Inflammatory macrophage treated with lipopolysaccharide for 4 hours (primary cell): ENCODE measurements at regions not wholly inside any gene's neighbourhood (a gene's known extent, or its start where the extent isn't known, plus 50 kb on each side); places are given as distances from the start of the nearest gene placed in this dataset.
"Not testable (repeated sequence)": the region's sequence is repeated elsewhere in the genome, so short reads cannot be mapped to it uniquely, and the experiment has no call there.

Source experiments
- DNase-seq: peaks from one replicate; pipeline ENCODE4 v3.0.0-alpha.2; 2020

DNA sequence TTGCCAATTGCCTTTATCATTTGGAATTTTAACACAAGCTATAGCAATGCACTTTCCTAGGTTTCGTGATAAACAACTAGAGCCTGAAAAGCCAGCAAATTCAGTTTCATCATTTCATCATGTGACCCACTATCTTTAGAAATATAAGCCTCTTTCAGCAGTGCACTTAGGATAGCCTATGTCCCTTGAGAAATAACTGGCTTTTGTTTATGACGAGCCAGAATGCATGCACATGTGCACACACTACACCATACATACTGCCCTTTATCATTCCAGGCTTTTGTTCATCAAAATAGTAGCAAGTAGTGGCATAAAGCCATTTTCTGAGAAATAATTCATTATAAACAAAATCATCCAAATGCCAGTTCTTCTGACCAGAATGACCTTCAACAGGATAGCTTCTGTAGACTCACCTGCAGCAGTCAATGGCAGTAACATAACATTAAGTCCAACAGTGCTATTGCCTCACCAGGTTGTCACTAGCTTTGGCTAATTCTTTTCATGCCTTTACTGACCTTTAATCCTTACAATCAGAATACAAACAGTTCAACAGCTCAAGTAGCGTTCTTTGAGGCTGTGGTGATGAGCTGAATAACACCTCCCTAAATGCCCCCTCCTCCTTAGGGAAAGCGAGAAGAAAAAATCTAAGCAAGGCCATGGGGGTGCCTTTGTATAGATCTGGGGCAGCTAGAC, 132.3 kb upstream of the SMARCA2 start:
- DNase-seq: no peak

DNA sequence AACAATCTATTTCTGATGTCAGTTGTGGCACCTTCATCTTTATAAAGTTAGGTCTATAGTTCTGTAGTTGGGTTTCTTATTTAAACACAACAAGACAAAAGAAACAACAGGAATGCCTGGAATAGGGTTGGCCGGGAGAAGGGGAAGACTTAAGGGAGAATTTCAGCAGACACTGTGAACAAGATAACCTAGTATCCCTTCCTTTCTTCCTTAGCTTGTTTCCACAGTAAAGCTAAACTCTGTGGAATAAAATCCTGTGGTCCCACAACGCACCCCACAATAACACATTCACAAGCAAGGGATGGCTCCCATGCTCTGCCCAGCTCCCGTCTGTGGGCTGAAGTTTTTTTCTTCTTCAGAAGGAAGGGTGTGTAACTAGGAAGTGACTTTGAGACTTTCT, 124.9 kb upstream of the SMARCA2 start:
- no peak for DNase-seq

DNA sequence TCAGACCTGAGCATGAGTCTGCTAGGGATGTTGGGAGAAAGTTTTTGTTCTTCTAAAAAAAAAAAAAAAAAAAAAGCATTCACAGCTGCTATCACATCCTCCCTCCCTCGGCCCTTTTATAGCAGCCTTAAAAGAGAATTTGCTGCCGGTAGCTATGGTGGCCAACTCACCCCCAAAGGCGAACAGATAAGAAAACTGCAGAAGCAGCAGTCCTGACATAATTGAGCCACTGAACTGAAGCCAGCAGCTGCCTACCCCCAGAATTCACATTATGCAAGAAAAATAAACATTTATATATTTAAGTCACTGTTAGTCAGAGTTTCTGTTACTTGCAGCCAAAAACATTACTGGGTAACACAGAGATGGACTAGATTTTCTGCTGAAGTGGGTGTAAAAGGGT, 124.3 kb upstream of the SMARCA2 start:
- DNase-seq: no peak

DNA sequence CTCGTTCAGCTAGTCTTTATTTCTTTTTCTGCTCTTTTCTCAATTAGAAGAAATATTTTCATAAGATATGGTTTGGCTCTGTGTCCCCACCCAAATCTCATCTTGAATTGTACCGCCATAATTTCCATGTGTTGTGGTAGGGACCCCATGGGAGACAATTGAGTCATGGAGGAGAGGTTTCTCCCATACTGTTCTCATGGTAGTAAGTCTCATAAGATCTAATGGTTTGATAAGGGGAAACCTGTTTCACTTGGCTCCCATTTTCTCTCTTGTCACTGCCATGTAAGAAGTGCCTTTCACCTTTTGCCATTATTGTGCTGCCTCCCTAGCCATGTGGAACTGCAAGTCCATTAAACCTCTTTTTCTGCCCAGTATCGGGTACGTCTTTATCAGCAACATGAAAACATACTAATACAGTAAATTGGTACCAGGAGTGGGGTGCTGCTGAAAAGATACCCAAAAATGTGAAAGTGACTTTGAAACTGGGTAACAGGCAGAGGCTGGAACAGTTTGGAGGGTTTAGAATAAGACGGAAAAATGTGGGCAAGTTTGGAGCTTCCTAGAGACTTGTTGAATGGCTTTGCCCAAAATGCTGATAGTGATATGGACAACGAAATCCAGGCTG, 112.0 kb upstream of the SMARCA2 start:
- not testable (repeated sequence) for DNase-seq

DNA sequence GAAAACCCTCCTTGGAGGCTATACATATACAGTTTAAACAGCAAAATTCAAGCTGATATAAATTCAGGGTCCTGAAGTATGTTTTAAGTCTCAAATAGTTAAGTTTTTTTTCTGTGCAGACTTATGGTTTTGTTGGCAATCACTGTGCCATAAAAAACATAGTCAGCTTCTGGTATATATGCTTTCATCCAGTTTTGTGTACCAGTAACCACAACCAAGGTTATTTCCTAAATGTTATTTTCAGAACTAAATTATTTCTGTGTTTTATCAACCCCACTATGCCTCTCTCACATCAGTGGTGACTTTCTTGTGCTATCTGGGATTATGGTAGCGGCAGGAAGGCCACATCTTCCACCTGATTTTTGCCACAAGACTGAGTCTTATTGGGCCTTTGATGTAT, 107.7 kb upstream of the SMARCA2 start:
- no peak for DNase-seq

DNA sequence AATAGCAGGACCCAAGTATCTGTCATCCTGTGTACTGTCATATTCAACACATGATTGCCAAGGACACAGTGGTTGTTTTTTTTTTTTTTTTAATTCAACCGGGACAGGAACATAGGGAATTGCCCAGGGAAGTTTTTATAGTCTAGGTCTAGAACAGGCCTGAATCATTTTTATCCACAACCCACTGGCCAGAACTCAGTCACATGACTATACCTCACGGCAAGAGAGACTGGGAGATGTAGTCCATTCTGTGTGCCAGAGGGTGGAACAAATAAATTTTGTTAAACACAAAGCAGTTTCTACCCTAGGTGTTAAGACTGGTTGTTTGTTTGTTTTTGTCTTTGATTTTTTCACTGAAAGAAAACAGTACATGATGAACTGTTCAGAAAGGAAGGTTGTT, 105.8 kb upstream of the SMARCA2 start:
- no peak for DNase-seq

DNA sequence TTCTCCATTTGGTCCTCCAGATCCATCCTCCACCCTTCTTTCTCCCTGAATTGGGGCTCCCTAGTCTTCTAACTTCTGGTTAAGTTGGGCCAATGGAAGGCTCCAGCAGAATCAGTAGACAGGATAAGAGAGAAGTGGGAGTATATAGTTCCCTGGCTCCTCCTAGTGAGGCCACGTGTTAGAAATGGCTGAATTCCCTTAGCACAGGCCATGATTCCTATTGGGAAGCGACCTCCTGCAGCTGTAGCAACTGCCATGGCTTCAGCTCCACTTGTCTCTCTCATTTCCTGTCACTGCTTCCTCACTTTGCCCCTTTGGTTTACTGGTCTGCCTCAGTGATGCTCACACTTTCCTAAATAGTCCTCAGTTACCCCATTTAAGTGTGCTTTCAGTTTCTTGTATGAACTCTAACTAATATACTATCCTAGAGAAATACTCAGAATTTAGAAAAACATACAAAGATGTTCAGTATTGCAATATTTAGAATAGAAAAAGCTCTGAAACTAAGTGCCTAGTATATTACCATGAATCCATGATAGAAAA, 104.8 kb upstream of the SMARCA2 start:
- DNase-seq: no peak

DNA sequence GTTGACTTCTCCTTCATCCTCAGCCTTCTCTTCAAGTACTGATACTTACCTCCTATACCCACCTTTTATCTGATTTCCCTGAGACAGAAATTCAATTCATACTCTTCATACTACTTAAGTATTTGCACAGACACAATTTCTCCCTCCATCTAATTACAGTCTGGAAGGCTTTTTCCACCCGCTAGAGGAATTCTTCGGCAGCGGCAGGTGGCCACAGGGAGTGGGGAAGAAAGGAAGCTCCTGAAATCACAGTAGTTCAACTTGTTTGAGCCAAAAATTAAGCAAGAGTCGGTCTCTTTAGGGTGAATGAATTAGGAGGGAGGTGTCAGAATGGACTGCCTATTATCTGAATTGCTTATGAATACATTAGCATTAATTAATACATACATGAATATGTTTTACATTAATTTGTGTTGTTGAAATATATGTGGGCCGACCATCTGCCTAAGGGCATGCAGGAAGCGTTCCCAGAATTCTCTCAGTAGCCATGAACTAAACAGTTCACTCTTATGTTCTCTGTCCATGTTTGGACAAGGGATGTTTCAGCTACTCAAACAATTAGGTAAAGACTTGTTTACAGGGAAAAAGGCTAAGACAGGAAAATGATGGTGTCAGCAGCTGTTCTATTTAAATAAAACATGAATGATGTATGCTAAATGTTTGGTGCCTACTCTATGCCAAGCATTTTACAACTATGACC, 101.4 kb upstream of the SMARCA2 start:
- DNase-seq: no peak

DNA sequence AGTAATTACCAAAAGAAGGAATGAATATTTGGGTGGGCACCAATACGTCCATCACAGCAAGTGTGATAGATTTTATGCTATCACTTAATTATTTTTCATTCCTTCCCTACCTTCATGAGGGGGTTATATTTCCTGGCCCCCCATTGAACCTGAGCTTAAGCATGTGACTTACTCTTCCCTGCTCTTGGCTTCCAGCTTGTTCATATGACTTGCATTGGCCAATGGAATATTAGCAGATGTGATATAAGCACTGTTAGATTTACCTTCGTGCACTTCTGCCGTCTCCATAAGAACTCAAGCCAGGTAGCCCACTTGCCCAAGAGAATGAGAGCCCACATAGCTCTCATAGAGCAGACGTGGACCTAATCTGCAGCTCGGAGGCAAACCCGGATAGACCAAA, 99.1 kb upstream of the SMARCA2 start:
- no peak for DNase-seq

DNA sequence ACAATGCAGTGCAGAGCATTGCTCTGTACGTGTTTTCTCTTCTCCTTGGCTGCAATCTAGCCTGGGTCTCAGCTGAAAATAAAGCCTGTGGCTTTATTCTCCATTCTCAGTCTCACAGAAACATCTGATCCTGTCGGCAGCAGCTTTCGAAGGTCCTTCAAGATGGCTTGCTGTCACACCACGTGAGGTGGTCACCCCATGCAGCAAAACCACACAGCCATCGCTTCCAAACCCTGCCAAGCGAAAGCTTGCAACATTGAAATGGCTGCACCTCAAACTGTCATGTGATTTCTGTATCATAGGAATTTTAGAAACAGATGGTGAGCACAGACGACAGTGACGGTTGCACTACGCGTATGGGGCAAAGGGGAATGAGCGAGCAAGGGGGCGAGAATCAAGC, 98.5 kb upstream of the SMARCA2 start:
- DNase-seq: no peak

DNA sequence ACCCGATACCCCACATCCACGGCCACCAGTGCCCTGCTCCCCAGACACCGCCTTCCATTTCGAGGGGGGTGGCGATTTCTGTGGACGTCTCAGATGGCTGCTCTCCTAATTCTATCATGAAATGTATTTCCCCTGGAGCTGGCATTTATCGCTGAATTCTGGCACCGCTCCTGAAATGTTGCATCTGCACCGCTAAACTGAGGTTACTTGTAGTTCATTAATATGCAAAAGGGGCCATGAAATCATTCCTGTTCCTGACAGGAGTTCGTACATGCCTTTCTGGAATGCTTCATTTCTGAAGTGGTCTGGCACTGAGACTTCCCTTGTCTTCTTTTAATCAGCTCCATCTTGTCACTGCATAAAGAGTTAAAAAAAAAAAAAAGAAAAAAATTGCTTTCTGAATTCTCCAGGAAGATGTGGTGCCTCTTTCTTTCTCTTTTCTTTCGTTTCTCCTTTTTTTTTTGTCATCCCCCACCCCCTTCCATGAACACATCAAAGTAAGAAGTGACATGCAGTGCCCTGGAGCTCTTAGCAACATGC, 97.7 kb upstream of the SMARCA2 start:
- no peak for DNase-seq

DNA sequence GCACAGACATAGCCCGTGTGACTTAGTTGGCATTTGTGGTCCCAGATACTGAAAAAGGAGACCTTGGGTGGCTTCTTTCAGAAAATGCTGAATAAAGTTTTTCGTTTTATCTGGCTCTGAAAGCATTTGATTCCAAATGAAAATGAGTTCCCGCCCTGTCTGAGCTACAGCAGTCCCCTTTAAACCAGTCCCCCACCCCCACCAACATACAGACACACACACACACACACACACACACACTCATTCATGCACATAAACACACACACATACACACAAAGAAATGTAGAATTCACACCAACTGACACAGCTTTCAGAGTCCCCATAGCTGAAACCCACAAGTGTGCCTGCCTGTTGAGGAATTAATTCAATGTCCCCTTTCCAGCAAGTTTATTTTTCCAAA, 97.0 kb upstream of the SMARCA2 start:
- DNase-seq: no peak

DNA sequence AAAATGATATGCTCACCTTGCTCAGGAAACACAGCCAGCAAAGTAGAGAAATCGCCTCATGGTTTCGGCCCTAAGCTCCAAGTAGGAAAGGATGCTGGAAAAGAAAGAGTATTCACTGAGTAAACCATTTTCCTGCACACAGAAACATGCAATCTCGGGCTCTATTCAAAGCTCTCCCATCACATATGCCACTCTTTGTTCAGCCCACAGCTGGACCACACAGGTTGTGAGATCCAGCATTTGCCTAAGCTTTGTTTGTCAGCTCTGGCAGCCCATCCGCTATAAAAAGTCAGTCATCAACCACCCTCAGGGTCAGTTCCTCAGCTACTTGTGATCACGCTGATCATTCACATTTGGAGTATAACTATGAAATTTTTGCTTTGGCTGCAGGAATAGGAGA, 96.5 kb upstream of the SMARCA2 start:
- no peak for DNase-seq

DNA sequence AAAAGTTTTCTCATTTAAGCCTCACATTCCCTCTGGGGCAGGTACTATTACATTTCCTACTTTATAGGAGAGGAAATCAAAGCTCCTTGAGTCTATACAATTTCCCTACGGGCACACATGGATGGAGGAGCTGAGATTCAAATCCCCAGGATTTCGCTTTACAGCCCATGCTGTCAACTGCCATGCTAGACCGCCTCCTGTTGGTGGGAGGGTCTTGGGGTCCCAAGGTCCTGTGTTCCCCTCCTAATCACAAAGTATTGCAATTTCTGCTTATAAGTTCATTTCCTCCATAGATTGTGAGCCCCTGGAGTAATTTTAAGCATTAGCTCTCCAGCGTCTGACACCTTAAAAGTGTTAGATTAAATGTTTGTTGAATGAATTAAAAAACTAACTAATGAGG, 95.9 kb upstream of the SMARCA2 start:
- DNase-seq: no peak

DNA sequence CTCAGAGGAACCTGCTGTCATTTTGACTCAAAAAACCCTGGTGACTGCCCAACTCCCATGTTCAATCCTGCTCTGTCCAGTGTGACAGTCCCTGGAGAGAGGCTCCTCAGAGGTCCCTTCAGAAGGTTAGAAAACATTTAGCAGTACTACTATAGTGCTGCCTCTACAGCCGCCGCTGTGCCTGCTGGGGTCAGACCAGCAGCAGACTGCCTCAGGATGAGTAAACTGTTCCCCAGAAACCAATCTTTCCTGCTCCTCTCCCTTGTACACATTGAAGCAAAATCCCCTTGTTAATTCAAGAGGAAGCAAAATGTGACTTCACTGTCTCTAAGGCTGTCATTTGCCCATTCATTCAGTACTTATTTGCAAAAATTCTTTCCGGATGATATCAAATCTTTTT, 94.8 kb upstream of the SMARCA2 start:
- DNase-seq: no peak

DNA sequence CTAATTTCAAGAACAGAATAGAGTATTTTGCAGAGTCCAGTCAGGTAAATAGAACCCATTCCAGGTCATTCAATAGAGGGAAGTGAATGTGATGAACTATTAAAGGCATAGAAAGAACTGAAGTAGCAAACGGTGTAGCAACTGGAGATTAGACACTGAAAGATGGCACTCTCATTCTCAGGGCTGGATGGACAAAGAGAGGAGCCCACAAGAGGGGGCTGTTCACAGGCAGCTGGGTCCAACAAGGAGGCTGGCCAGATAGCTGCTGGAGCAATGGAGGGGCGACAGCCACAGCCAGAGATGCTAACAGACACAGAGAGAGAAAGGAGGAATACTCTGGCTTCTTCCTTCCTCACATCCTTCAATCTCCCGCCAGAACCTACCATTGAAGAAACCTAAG, 93.1 kb upstream of the SMARCA2 start:
- no peak for DNase-seq

DNA sequence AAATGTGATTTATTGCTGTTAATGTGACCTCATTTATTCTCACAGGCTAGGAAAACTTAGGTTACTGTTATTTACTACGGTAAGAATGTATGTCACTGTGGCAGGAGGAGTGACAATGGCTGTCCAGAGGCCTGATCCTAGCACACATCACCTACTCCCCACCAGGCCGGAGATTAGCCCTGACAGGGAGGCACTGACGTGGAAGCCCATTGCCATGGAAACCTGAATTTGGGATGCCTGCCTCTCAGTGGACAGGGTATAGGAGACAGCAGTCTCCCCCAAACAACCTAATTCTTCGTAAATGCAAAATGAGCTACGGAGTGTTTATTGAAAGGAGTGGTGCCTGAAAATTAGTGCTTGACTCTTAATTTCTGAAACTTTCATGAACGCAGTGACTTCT, 87.6 kb upstream of the SMARCA2 start:
- no peak for DNase-seq

DNA sequence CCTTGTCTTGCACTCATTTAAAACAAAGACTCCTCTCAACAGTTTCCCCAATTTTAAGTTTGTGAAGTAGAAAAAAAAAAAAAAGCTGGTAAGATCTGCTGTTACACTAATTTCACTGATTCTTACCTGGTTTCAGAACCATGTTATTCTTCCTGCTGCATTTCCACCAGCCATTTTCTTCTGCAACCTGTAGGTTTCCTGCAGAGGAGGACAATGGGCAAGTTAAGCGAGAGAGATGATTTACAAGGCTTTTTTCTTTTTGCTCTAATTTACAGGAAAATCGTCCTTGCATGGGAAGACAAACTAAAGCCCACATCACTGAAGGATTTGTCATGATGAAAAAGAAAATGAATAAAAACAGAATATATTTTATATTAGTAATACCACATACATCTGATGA, 86.0 kb upstream of the SMARCA2 start:
- DNase-seq: no peak

DNA sequence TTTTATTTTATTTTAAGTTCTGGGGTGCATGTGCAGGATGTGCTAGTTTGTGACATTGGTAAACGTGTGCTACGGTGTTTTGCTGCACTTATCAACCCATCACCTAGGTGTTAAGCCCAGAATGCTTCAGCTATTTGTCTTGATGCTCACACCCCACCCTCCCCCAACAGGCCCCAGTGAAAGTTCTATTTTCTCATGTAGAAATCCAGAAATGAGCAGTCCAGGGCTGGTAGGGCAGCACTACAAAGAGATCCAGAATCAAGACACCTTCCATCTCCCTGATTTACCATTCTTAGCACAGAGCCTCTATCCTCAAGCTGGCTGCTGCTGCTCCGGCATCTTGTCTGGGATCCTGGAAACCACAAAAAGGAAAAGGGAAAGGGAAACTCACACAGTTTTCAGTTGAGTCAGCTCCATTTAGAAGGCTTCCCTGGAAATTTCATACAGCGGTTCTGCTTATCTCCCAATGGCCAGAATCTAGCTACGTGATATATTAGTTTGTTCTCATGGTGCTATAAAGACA, 85.4 kb upstream of the SMARCA2 start:
- DNase-seq: no peak

DNA sequence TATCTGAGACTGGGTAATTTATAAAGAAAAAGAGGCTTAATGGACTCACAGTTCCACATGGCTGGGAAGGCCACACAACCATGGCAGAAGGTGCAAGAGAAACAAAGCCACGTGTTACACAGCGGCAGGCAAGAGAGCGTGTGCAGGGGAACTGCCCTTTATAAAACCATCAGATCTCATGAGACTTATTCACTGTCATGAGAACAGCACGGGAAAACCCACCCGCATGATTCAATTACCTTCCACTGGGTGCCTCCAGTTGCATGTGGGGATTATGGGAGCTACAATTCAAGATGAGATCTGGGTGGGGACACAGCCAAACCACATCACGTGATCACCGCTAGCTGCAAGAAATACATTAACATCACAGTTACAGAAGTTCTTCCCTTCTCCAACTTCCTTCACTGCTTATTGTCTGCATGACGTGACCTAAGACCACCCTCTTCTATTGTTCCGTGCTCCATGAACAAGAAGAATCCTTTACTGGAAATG, 84.9 kb upstream of the SMARCA2 start:
- not testable (repeated sequence) for DNase-seq

DNA sequence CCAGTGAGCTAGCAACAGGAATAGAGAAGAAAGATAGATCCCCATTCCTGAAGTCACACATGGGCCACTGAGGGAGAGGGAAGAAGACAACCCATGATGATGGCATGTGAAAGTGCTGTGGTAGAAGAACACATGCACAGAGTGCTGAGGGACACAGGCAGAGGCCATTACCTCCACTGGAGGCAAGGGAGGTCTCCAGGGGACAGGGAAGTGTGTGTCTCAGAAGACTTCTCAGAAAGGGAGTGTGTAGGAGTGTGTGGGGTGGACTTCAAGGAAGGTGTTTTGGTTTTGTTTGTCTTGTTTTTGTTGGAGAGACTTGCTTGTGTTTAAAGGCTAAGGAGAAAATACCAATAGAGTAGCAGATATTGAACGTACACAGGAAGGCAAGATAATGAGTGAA, 77.0 kb upstream of the SMARCA2 start:
- DNase-seq: no peak

DNA sequence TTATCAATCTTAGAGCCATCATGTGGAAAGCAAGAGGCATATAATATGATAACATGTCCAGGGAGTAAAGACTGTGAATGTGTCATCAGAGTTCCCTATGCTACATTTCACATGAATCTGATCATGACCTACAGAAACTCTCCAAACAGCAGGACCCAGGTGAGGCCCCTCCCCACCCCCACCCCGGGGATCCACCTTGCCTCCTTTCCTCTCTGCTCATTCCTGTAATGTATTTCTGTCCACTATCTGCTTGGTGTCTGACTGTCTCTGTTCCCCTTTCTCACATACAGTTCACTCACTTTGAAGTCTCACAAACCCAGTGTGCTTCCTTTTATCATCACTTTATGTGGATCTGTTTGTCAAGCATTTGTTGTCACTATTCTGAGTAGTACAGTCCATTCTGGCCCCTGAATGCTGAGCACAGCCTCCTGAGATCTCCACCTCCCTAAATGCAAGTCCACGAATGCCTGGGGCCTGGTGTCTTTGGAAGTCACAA, 76.4 kb upstream of the SMARCA2 start:
- no peak for DNase-seq

DNA sequence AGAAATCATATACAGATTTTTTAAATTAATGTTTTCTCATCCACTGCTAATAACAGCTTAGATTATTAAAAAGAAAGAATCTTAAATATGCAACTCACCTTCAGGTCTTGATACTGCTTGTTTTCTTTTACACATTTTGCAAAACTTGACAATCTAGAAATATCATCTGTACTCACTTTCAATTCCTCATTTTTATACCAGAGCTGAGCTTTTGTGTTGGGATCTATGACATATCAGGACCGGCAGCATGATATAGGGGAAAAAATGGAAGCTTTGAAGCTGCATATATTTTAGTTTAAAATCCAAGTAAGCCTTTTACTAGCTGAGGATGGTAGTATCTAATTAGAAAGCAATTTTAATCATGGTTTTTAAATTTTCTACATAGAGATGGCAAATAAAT, 75.7 kb upstream of the SMARCA2 start:
- no peak for DNase-seq
